HG03103 (cell line): ENCODE measurements at regions not wholly inside any gene's neighbourhood (a gene's known extent, or its start where the extent isn't known, plus 50 kb on each side); places are given as distances from the start of the nearest gene placed in this dataset.

Source experiments
- ATAC-seq: cut with Tn5 transposase; IDR thresholded peaks from one replicate; pipeline ENCODE4 v1.9.1; 2021; ENCODE audit warnings: low read depth; ENCODE audit not compliant: unreplicated experiment

DNA sequence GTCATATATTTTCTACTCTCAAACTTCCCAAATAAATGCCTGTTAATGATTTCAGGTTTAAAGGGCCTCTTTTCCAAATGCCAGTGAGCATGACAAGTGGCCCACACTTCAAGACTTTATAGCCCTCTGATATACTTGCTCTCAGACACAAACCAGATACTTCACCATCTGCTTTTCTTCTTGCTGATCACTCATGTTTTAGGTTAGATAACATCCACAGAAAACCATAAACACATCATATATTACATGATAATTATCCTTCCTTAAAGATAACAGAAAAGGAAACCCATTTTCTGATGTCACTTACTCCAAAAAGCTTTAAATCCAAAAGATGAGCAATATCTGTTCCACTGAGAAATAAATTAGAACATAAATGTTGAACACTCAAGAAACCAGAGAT, 723.5 kb downstream of the LTN1 start:
- ATAC-seq = no peak

- ATAC-seq = no peak
Observed at GRCh38 chr21:28268685-28269084, 724.0 kb downstream of the LTN1 start.

GRCh38 chr21:28267449-28267848, 725.2 kb downstream of the LTN1 start:
- ATAC-seq = no peak

DNA sequence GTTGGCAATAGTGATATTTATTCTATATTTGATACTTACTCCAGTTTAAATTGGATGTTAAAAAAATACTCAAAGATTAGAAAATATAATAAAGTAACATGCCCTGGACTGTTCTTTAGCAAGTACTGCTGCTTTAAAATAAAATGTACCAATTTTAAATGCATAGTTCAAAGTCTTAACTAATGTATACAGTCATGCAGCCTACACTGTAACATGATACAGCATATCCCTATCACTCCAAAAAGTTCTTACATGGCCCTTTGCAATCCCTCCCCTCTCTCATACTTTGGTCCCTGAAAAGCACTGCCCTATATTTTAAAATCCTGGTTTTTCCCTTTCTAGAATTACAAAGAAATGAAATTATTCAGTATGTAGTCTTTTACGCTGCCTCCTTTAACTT, 726.6 kb downstream of the LTN1 start:
- ATAC-seq = no peak

GRCh38 chr21:28263974-28264373, 728.7 kb downstream of the LTN1 start:
- ATAC-seq = no peak

DNA sequence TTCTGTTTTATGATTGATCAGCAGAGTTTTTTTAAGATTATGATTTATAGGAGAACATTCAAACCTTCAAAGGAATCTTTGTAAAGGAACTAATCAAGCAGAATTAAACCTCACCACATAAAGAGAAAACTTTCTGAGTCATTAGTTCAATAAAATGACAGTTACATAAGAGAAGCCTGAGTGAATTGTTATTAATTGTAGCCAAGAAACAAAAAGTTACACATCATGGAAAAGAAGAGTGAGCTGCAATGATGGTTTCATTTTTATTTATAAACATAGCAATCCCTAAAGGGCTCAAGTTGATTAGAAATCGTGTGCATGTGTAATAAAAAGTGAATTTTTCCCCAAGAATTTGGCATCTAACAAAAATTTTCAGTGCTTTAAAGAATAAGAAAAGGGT, 731.4 kb downstream of the LTN1 start:
- ATAC-seq = no peak

GRCh38 chr21:28257276-28257675, 735.4 kb downstream of the LTN1 start:
- no peak for ATAC-seq

DNA sequence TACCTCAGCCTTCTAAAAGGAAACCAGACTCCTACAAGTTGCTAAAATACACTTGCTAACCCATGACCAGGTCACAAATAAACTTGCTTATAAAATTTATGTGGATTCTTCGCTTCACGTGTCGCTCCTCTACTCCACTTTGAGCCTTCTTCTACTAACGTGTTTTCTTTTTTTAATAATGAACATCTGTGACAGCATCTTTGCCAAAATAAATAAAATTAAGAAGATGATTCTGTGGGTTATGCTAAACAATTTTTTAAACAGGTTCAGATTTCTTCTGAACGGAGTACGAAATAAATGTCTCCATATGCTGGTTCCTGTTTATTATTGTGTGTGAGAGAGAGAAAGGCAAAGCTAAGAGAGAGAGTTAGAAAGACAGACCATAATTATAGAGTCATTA, 735.8 kb downstream of the LTN1 start:
- ATAC-seq = no peak

DNA sequence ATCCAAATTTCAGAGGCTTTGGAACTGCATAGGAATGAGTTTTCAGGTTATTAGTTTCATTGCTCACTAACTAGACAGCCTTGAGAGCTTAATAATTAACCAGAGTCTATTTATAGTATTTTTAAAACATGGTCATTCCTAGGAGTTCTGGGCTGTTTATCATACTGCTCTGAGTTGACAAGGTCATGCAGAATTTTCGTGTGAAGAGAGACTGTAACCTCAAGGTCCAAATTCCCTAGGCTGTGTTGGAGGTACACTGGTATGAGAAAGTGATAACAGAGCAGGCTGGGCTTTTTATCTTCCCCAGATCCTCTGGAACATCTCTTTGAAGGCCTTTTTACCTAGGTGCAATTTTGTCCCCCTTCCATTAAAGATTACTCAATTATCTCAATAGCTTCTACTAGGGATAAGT, 736.3 kb downstream of the LTN1 start:
- no peak for ATAC-seq

DNA sequence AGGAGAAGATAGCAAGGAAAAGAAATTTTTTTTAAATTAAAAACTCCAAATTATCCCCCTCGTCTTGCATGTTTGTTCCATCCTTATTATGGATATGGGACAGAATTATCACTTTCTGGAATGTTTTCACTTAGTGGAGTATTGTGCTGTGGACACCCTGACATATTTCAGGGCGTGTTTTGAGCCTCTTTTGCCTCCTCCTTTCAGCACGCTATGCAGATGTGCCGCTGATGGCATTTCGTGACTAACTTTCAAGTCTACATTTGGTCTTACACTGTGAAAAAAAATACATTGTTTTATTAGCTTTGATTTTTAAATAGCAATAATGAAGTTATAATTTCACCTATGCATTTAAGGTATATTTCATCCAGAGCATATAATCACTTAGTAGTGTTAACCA, 738.7 kb downstream of the LTN1 start:
- ATAC-seq = no peak

- ATAC-seq = no peak
Observed at GRCh38 chr21:28253338-28253737, 739.3 kb downstream of the LTN1 start.

DNA sequence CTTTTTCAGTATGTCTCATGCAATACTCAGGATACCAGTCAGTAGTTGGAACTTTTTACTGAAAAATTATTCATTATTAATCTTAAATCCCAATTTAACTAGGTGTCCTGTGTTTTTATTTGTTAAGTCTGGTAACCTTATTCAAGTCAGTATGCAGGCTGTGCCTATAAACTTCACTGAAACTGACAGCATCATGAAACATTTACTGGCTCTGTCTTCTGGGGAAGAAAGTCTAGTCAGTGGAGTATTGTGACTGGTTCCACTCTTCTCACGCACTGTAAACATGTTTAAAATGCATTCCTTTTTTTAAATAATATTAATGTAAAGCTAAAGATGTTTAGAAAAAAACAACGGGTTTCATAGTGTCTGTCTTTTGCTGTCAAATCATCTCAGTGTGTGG, 739.7 kb downstream of the LTN1 start:
- no peak for ATAC-seq

DNA sequence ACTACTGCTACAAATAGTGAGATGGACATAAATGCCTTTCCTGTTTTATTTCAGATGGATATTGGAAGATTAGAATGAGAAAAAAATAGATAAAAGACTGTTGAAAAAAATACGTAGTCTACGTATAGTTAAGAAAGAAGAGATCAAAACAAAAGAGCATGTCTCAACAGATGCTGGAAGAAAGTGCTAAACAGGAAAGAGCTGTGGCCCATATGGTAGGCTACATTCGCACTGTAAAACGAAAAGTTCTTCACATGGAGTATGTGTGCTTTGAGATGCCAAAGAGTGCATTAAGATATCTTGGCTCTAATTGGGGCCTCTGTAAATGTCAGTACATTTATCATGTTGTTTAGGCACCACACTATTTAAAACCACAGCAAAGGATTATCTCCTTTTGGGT, 741.7 kb downstream of the LTN1 start:
- ATAC-seq = no peak

DNA sequence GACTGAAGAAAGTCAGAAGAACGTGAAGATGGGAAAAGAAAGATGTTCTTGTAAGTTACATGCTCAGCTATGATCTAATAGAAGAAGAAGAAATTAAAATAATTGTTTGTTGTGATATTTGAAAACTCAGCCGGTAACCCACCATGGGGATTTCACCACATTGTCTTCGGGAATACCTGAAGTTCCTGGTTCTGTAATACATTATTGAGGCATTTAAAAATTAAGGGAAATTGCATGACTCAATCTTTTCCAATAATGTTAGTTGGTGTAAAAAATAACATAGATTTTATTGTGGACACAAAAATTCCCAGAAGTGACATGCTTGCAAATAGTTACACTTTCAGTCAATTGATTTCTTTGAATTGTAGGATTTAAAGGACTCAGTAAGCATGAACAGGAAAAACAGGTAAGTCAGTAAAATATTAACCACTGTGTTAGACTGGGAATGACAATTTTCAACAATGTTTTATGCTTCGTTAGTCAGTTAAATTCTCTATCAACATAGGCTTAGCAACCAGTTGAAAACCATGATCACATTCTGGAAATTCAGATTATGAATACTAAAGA, 745.1 kb downstream of the LTN1 start:
- no peak for ATAC-seq

- no peak for ATAC-seq
Observed at GRCh38 chr21:28240586-28240985, 752.1 kb downstream of the LTN1 start.

- no peak for ATAC-seq
Observed at GRCh38 chr21:28239340-28239739, 753.3 kb downstream of the LTN1 start.

DNA sequence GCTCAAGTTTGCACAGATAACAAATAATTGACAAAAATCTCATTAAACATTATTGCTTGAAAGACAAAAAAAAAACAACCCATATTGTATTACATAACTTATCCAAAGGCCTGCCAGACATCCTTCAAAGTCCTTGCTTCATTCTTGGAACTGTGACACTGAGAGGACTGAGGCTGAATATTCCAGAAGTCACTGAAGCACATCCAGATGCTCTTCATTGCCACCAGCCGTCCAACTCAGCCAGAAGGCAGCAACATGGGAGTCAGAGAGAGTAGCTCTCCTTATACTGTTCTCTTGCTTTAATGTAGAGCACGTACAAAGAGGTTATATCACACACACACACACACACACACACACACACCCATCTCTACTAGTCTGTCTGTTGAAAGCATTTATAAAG, 755.0 kb downstream of the LTN1 start:
- no peak for ATAC-seq

DNA sequence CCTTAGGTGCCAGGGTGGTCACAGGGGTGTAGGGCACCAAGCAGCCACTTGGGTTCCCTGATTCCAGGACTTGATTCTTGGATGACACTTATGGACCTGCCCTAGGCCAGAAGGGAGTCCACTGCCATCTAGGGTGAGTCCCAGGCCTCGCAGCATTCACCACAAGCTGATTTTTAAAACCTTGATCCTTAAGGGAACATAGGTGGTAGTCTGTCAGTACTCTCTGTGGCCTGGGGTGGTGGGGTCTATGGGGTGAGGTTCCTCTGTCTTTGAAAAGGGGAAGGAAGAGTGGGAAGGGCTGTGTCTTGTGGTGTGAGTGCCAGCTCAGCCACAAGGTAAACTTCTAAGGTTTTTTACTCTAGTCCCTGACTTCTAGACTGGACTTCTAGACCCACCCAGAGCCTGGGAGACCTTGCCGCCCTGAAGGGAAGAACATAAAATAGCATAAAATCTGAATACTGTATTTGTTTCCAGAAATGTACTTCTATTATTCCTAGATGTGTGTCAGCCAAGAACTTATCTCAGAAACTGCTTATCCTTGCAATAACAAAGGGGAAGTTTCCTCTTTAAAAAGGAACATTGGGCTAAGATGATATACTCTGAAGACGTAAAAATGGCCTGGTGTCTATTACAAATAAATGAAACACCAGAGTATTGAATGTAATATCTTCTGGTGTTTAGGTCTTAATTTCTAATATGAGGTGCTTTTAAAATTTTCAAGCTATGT, 757.3 kb downstream of the LTN1 start:
- ATAC-seq = no peak

DNA sequence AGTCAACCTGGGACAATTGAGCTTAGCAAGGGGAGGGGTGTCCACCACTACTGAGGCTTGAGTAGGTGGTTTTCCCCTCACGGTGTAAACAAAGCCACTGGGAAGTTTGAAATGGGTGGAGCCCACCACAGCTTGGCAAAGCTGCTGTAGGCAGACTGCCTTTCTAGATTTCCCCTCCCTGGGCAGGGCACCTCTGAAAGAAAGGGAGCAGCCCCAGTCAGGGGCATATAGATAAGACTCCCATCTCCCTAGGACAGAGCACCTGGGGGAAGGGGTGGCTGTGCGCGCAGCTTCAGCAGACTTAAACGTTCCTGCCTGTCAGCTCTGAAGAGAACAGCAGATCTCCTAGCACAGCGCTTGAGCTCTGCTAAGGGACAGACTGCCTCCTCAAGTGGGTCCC, 758.4 kb downstream of the LTN1 start:
- no peak for ATAC-seq

DNA sequence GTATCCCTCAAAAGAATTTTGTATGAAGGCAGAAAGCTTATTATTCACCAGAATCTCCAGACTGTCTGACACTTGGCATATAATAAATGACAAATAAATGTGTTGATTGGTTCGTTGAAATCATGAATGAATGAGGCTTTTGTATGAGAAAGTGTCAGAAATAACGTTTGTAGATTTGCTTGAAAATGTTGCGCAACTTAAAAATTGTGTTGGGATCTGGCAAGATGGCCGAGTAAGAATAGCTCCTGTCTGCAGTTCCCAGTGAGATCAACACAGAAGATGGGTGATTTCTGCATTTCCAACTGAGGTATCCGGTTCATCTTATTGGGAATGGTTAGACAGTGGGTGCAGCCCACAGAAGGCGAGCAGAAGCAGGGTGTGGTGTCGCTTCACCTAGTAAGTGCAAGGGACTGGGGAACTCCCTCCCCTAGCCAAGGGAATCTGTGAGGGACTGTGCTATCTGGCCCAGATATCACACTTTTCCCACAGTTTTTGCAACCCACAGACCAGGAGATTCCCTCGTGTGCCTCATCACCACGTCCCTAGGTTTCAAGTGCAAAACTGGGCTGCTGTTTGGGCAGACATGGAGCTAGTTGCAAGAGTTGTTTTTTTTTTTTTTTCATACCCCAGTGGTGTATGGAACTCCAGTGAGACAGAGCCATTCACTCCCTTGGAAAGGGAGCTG, 759.0 kb downstream of the LTN1 start:
- no peak for ATAC-seq

DNA sequence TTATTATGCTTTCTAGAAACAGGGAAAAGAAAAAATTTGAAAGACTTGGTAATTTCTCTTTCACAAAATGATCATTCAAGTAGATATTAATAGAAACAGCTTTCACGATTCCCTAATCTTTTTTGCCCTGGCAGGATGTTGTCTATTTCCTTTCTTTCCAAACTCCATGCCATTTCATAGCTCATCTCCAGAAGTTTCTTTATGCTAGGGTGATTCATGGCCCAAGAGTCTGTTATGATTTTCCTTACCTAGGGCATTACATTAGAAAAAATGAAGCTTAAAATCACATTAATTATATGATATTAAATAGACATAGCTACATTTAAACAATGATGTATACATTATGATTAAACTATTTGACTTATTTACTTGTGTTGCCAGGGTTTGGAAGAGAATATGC, 762.1 kb downstream of the LTN1 start:
- no peak for ATAC-seq

DNA sequence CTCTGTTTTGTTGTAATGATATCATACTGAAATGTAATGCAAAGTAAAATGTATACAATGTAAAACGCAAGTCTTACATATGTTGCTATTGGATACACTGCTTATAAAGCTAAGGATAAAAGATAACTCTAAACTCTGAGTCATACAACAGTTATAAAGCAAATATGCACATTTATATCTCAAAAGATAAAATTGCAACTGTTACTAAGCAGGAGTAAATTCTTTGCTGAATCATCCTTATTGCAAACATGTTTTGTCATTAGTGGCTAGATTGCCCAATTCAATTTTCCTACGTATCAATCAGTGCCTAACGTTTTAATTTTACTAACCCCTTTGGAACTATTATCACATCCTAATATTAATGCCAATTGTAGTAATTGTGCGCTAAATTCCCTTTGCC, 762.9 kb downstream of the LTN1 start:
- no peak for ATAC-seq
